Kidney (tissue), 13 donors: ENCODE measurements at regions not wholly inside any gene's neighbourhood (a gene's known extent, or its start where the extent isn't known, plus 50 kb on each side); places are given as distances from the start of the nearest gene placed in this dataset.

Experiments used
- DNase-seq, 5 donors: peaks; one replicate each; pipeline ENCODE4 v3.0.0-alpha.2; 2013 to 2020
- FAIRE-seq: peaks from 2 replicates; lab custom pipeline; 2012; peaks lifted over from hg19 to GRCh38; lab: Jason Lieb, UNC
- H3K27ac ChIP-seq, 2 donors: one replicate each; pipeline ENCODE4 v1.7.0; 2013; ENCODE audit warnings: low read depth in 2 of 2, low read length in 2 of 2, inconsistent platforms in 1 of 2
- H3K27me3 ChIP-seq: one replicate; pipeline ENCODE4 v1.7.1; 2013; ENCODE audit warnings: low read length, inconsistent platforms; ENCODE audit not compliant: control insufficient read depth, insufficient read depth
- H3K36me3 ChIP-seq, 3 donors: one replicate each; pipeline versions ENCODE4 v1.7.0 to v1.7.1; 2013; ENCODE audit warnings: low read length in 3 of 3, control low read depth in 1 of 3, inconsistent platforms in 1 of 3; ENCODE audit not compliant: insufficient read depth in 3 of 3, control insufficient read depth in 2 of 3
- H3K4me1 ChIP-seq, 3 donors: one replicate each; pipeline versions ENCODE4 v1.7.0 to v1.7.1; 2013; ENCODE audit warnings: low read length in 3 of 3, inconsistent platforms in 1 of 3, low read depth in 1 of 3; ENCODE audit not compliant: control insufficient read depth in 2 of 3, insufficient read depth in 2 of 3
- H3K4me3 ChIP-seq, 3 donors: one replicate each; pipeline versions ENCODE4 v1.7.0 to v1.8.1; 2013; ENCODE audit warnings: low read length in 3 of 3, control low read depth in 1 of 3, inconsistent platforms in 1 of 3
- H3K9ac ChIP-seq, 3 donors: one replicate each; pipeline versions ENCODE4 v1.7.0 to v1.7.1; 2013; ENCODE audit warnings: low read length in 3 of 3, control low read depth in 1 of 3, inconsistent platforms in 1 of 3
- H3K9me3 ChIP-seq, 3 donors: one replicate each; pipeline versions ENCODE4 v1.7.0 to v1.7.1; 2013; ENCODE audit warnings: low read length in 3 of 3, control low read depth in 1 of 3, inconsistent platforms in 1 of 3; ENCODE audit not compliant: control insufficient read depth in 2 of 3, insufficient read depth in 1 of 3
- CTCF ChIP-seq: IDR thresholded peaks from 3 replicates; pipeline ENCODE4 v1.5.1; 2012; ENCODE audit warnings: mild to moderate bottlenecking, moderate library complexity, borderline replicate concordance; ENCODE audit not compliant: insufficient read depth; ENCODE audit errors: extremely low read depth
- intact Hi-C: fragments of 100-400 bp; cut with DNase I; formaldehyde crosslinking; loops from one replicate; pipeline ENCODE4 v1.11.1; 2022
- donor health status: control.
- donor health status: control.
- donor health status: control.
- donor health status: control.
- donor health status: control.
- donor health status: DM: yes; HTN: yes; CAD: no.
- donor health status: Normal renal cell carcinoma (clear cell type).

DNA sequence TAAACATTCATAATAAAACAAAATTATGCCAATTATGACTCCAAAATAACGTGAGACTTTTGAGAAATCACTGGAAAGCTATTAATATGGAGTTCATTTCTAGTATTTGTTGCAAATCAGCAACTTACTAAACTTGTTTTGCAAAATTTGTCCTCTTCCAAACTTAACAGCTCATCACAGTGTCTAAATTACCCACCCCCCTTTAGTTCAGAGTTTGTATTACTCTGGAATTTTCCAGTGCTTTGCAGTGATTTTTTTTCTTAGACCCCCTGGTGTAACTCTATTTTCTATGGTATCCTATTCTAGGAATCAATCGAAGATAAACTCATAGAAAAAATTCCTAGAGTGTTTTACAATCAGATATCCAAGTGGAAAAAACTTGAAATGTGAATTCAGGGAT is 72.4 kb upstream of the CACHD1 start:
- H3K9ac ChIP-seq, result no peak overlapping the region
- no peaks in the 10 kb centered on the region for H3K9me3 ChIP-seq
- H3K4me1 ChIP-seq, result no peaks in the 10 kb centered on the region
- FAIRE-seq, result no peak
- DNase-seq, result no peak
- intact Hi-C loops, result no loop called here
- TF ChIP-seq CTCF, result no peak
- no peaks in the 10 kb centered on the region for H3K36me3 ChIP-seq
- H3K4me3 ChIP-seq, result no peak overlapping the region
- no peak overlapping the region for H3K27ac ChIP-seq
- H3K27me3 ChIP-seq, result no peaks in the 10 kb centered on the region

- no peak overlapping the region for H3K27ac ChIP-seq
- H3K27me3 ChIP-seq, result no peaks in the 10 kb centered on the region
- DNase-seq (no peak), FAIRE-seq (no peak)
- H3K36me3 ChIP-seq, result no peaks in the 10 kb centered on the region
- no peaks in the 10 kb centered on the region for H3K9me3 ChIP-seq
- no peak overlapping the region for H3K4me3 ChIP-seq
- H3K4me1 ChIP-seq, result no peaks in the 10 kb centered on the region
- intact Hi-C loops, result no loop called here
- TF ChIP-seq CTCF, result no peak
- no peak overlapping the region for H3K9ac ChIP-seq
Observed at GRCh38 chr1:64398936-64399335, 71.0 kb upstream of the CACHD1 start.

- H3K27me3 ChIP-seq, result no peaks in the 10 kb centered on the region
- FAIRE-seq, result no peak
- H3K4me1 ChIP-seq, result no peaks in the 10 kb centered on the region
- H3K9ac ChIP-seq, result no peak overlapping the region
- H3K27ac ChIP-seq, result no peak overlapping the region
- TF ChIP-seq CTCF, result no peak
- no peak for DNase-seq
- no peaks in the 10 kb centered on the region for H3K36me3 ChIP-seq
- no peak overlapping the region for H3K4me3 ChIP-seq
- intact Hi-C loops, result no loop called here
- no peaks in the 10 kb centered on the region for H3K9me3 ChIP-seq
Observed at GRCh38 chr1:64401285-64401684, 68.6 kb upstream of the CACHD1 start.

- Histone ChIP-seq H3K4me3 (no peak overlapping the region), H3K4me1 (no peaks in the 10 kb centered on the region), H3K27ac (no peak overlapping the region), H3K36me3 (no peaks in the 10 kb centered on the region), H3K9ac (no peak overlapping the region), H3K27me3 (no peaks in the 10 kb centered on the region), H3K9me3 (no peaks in the 10 kb centered on the region)
- DNase-seq (no peak), FAIRE-seq (no peak)
- intact Hi-C loops, result no loop called here
- TF ChIP-seq CTCF, result no peak
Observed at GRCh38 chr1:64403331-64403730, 66.6 kb upstream of the CACHD1 start.
